Right atrium auricular region (tissue), 2 donors: ENCODE measurements at regions not wholly inside any gene's neighbourhood (a gene's known extent, or its start where the extent isn't known, plus 50 kb on each side); places are given as distances from the start of the nearest gene placed in this dataset.
A peak's percentile ranks its signal among the peaks of the same experiment; 100 is the strongest.

ENCODE experiments used
- DNase-seq: peaks from one replicate; pipeline ENCODE4 v3.0.0-alpha.2; 2019; ENCODE audit warnings: low spot score
- H3K27ac ChIP-seq, 2 donors: fragments of 200-600 bp; sonication (generic); 1 replicate in 1 of 2; 2 replicates in 1 of 2; pipeline ENCODE4 v1.5.1; 2016 to 2019
- H3K27me3 ChIP-seq, 2 donors: fragments of 200-600 bp; sonication (generic); one replicate each; pipeline versions ENCODE4 v1.5.1 to v1.6.0; 2017 to 2019
- H3K36me3 ChIP-seq: fragments of 200-600 bp; sonication (generic); one replicate; pipeline ENCODE4 v1.5.1; 2016
- H3K4me1 ChIP-seq, 2 donors: fragments of 200-600 bp; sonication (generic); one replicate each; pipeline versions ENCODE4 v1.5.1 to v1.6.0; 2017 to 2019
- H3K4me3 ChIP-seq, 2 donors: fragments of 200-600 bp; sonication (generic); 1 replicate in 1 of 2; 2 replicates in 1 of 2; pipeline ENCODE4 v1.5.1; 2017 to 2019; ENCODE audit warnings: mild to moderate bottlenecking in 1 of 2, moderate library complexity in 1 of 2
- H3K9me3 ChIP-seq, 2 donors: fragments of 200-600 bp; sonication (generic); one replicate each; pipeline ENCODE4 v1.5.1; 2019
- TF ChIP-seq, protein P1 (sequence below), 2 donors: fragments of 200-600 bp; sonication (generic); IDR thresholded peaks; one replicate each; pipeline ENCODE4 v1.5.1; 2019; ENCODE audit warnings: antibody characterized with exemption in 2 of 2

GRCh38 chr11:18878211-18878610 is 61.0 kb downstream of the MRGPRX1 start:
- TF ChIP-seq, protein P1, sequence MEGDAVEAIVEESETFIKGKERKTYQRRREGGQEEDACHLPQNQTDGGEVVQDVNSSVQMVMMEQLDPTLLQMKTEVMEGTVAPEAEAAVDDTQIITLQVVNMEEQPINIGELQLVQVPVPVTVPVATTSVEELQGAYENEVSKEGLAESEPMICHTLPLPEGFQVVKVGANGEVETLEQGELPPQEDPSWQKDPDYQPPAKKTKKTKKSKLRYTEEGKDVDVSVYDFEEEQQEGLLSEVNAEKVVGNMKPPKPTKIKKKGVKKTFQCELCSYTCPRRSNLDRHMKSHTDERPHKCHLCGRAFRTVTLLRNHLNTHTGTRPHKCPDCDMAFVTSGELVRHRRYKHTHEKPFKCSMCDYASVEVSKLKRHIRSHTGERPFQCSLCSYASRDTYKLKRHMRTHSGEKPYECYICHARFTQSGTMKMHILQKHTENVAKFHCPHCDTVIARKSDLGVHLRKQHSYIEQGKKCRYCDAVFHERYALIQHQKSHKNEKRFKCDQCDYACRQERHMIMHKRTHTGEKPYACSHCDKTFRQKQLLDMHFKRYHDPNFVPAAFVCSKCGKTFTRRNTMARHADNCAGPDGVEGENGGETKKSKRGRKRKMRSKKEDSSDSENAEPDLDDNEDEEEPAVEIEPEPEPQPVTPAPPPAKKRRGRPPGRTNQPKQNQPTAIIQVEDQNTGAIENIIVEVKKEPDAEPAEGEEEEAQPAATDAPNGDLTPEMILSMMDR (IDR thresholded peaks at IDR 0.05): no peak
- H3K27me3 ChIP-seq: no peaks in the 10 kb centered on the region
- DNase-seq: no peak

DNA sequence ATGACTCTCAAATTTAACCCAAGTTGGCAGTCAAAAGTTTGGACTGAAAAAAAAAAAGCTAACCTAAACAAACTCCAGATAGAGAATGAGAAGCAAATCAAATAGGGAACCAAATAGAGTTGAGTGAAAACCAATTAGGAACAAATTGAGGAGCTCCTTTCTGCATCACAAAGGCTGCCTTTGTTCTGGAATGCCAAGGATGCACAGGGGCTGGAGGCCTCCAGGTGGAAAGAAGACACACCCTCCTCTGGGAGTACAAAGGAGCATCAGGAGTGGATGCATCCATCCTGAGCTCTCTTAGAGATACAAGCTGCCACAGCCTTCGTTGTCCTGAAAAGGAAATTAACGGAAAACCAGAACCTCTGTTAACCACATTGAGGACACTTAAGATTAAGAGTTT is 73.3 kb downstream of the MRGPRX1 start:
- Histone ChIP-seq H3K27ac (no peak overlapping the region), H3K4me3 (no peak overlapping the region), H3K4me1 (no peaks in the 10 kb centered on the region), H3K9me3 (no peaks in the 10 kb centered on the region), H3K36me3 (no peaks in the 10 kb centered on the region), H3K27me3 (no peaks in the 10 kb centered on the region)
- TF ChIP-seq, protein P1 (IDR thresholded peaks at IDR 0.05): no peak
- DNase-seq: no peak

More at GRCh38 chr11:18878211-18878610, 61.0 kb downstream of the MRGPRX1 start:
- Histone ChIP-seq H3K4me3 (no peak overlapping the region), H3K4me1 (no peaks in the 10 kb centered on the region), H3K9me3 (no peaks in the 10 kb centered on the region), H3K36me3 (no peaks in the 10 kb centered on the region), H3K27ac (no peak overlapping the region)

DNA sequence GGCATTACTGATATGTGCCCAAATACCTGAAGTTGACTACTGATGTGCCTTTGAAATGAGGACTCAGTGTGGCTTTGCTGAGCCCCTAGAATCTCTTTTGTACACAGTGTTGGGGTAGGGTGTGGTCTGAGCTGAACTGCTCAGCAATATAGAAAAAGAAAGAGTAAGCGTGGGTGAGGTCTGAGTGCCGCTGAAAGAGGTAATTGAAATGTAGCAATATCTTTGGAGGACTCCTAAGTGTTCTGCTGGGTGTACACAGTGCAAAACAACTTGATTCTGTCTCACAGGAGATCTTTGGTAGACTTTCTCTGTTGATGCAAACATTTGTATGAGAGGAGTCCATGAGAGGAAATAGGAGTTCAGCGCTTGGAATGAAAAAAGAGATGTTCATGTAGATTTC is 73.7 kb upstream of the PTPN5 start:
- no peak overlapping the region for H3K27ac ChIP-seq
- H3K4me1 ChIP-seq: no peaks in the 10 kb centered on the region
- H3K9me3 ChIP-seq: no peaks in the 10 kb centered on the region
- no peaks in the 10 kb centered on the region for H3K27me3 ChIP-seq
- no peak overlapping the region for H3K4me3 ChIP-seq
- no peak for DNase-seq
- no peaks in the 10 kb centered on the region for H3K36me3 ChIP-seq
- TF ChIP-seq, protein P1 (IDR thresholded peaks at IDR 0.05): no peak

DNA sequence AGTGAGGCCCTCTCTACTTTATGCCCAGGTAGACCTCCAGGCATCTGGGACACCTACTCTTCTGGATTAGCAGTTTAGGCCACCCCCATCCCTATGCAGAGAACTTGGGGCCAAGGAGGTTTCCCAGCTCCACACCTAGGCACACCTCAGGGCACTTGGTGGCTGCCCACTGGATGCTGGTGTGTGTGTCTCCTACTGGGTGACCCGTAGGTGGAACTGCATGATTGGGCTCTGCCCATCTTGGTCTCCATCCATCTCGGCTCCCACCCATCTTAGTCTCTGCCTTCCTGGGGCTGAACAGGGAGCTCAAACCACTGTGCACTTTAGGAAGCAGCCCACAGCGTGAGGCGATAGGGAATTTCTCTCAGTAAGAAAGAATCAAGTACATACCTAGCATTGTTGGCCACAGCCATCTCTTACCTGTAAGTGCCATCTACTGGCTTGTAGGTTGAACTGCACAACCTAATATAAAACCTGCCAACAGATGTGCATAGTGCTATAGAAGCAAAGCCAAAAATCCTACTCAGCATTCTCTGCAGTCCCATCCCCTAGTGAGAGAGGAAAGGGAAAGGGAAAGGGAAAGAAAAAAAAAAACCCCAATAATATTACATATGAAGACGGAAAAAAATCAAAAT is 61.6 kb upstream of the PTPN5 start:
- no peak for DNase-seq
- H3K4me1 ChIP-seq: no peaks in the 10 kb centered on the region
- H3K27ac ChIP-seq: no peak overlapping the region
- peaks cover 0 to 23% of the 10 kb centered on the region in 2 donors for H3K9me3 ChIP-seq
- no peaks in the 10 kb centered on the region for H3K36me3 ChIP-seq
- TF ChIP-seq, protein P1 (IDR thresholded peaks at IDR 0.05): peak in 1 of 2 donors; percentile 12
- no peak overlapping the region for H3K4me3 ChIP-seq
- no peaks in the 10 kb centered on the region for H3K27me3 ChIP-seq

GRCh38 chr11:18849406-18849805 is 57.8 kb upstream of the PTPN5 start:
- Histone ChIP-seq H3K36me3 (no peaks in the 10 kb centered on the region), H3K9me3 (peaks cover 0 to 11% of the 10 kb centered on the region in 2 donors), H3K27ac (no peak overlapping the region), H3K27me3 (no peaks in the 10 kb centered on the region), H3K4me3 (no peak overlapping the region), H3K4me1 (no peaks in the 10 kb centered on the region)
- TF ChIP-seq, protein P1 (IDR thresholded peaks at IDR 0.05): no peak
- no peak for DNase-seq
